DOHH2 (cell line): ENCODE measurements at regions not wholly inside any gene's neighbourhood (a gene's known extent, or its start where the extent isn't known, plus 50 kb on each side); places are given as distances from the start of the nearest gene placed in this dataset.

Experiments used
- H3F3A ChIP-seq: fragments of 200-600 bp; sonication (generic), shearing (Covaris generic); 2 replicates; pipeline ENCODE4 v1.6.0; 2016; ENCODE audit warnings: antibody characterized with exemption, mild to moderate bottlenecking; ENCODE audit not compliant: control insufficient read depth, insufficient read depth
- H3K27ac ChIP-seq: fragments of 200-600 bp; sonication (generic); 2 replicates; pipeline ENCODE4 v1.5.1; 2014; ENCODE audit warnings: low read depth, mild to moderate bottlenecking, low read length, moderate library complexity
- H3K27me3 ChIP-seq: fragments of 200-600 bp; sonication (generic); 2 replicates; pipeline ENCODE4 v1.6.1; 2014; ENCODE audit warnings: mild to moderate bottlenecking, low read length, mixed read lengths; ENCODE audit not compliant: control insufficient read depth
- H3K36me3 ChIP-seq: fragments of 200-600 bp; sonication (generic); 2 replicates; pipeline ENCODE4 v1.6.1; 2014; ENCODE audit warnings: mild to moderate bottlenecking, low read length, moderate library complexity, mixed read lengths; ENCODE audit not compliant: control insufficient read depth
- H3K4me1 ChIP-seq: fragments of 200-600 bp; sonication (generic); 2 replicates; pipeline ENCODE4 v1.6.1; 2014; ENCODE audit warnings: mild to moderate bottlenecking, low read length, mixed read lengths; ENCODE audit not compliant: control insufficient read depth
- H3K4me2 ChIP-seq: fragments of 200-600 bp; sonication (generic); 2 replicates; pipeline ENCODE4 v1.6.0; 2014; ENCODE audit warnings: mild to moderate bottlenecking, low read length, moderate library complexity
- H3K4me3 ChIP-seq: fragments of 200-600 bp; sonication (generic); 2 replicates; pipeline ENCODE4 v1.5.1; 2014; ENCODE audit warnings: mild to moderate bottlenecking, low read length, mixed read lengths
- H3K79me2 ChIP-seq: fragments of 200-600 bp; sonication (generic); 2 replicates; pipeline ENCODE4 v1.6.1; 2014; ENCODE audit warnings: mild to moderate bottlenecking, low read length, mixed read lengths; ENCODE audit not compliant: control insufficient read depth
- H3K9me2 ChIP-seq: fragments of 200-600 bp; sonication (generic); replicated peaks from 2 replicates; pipeline ENCODE4 v1.6.1; 2014; ENCODE audit warnings: mild to moderate bottlenecking, low read length, mixed read lengths; ENCODE audit not compliant: control insufficient read depth
- H3K9me3 ChIP-seq: fragments of 200-600 bp; sonication (generic); 2 replicates; pipeline ENCODE4 v1.6.1; 2014; ENCODE audit warnings: antibody characterized with exemption, low read length, mixed read lengths; ENCODE audit not compliant: control insufficient read depth, insufficient read depth
- H4K20me1 ChIP-seq: fragments of 200-600 bp; sonication (generic); 2 replicates; pipeline ENCODE4 v1.6.0; 2014; ENCODE audit warnings: low read depth, mild to moderate bottlenecking, antibody characterized with exemption, low read length, moderate library complexity; ENCODE audit not compliant: control insufficient read depth, insufficient read depth
- EZH2phosphoT487 ChIP-seq: fragments of 200-600 bp; sonication (generic); IDR thresholded peaks from 2 replicates; pipeline ENCODE4 v1.6.1; 2017; ENCODE audit warnings: borderline replicate concordance, mild to moderate bottlenecking, antibody characterized with exemption, low read length, moderate library complexity, mixed read lengths
- TF ChIP-seq, protein P1 (sequence below): fragments of 200-600 bp; sonication (generic); IDR thresholded peaks from one replicate; pipeline ENCODE4 v1.5.1; 2014; ENCODE audit warnings: antibody characterized with exemption, mild to moderate bottlenecking, low read depth, low read length; ENCODE audit not compliant: poor library complexity, severe bottlenecking

DNA sequence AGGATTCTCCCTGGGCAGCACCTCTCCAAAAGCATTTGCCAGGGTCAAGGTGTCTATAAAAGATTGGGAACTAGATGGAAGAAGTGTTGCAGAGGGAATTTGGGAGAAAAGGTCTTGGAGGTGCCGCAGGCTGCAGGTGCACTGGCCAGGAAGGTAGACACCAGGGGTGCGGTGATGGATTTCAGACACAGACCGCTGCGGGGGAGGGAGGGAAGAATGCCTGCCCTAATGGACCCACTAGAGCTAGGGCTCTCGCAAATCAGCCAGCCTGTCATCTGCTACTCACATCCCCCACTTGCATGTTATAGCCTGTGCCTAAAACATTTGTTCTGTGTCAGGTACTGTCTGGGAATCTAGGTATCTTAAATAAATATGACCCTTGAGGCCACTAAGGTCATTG is 193.6 kb upstream of the SLC24A3 start:
- TF ChIP-seq, protein P1, sequence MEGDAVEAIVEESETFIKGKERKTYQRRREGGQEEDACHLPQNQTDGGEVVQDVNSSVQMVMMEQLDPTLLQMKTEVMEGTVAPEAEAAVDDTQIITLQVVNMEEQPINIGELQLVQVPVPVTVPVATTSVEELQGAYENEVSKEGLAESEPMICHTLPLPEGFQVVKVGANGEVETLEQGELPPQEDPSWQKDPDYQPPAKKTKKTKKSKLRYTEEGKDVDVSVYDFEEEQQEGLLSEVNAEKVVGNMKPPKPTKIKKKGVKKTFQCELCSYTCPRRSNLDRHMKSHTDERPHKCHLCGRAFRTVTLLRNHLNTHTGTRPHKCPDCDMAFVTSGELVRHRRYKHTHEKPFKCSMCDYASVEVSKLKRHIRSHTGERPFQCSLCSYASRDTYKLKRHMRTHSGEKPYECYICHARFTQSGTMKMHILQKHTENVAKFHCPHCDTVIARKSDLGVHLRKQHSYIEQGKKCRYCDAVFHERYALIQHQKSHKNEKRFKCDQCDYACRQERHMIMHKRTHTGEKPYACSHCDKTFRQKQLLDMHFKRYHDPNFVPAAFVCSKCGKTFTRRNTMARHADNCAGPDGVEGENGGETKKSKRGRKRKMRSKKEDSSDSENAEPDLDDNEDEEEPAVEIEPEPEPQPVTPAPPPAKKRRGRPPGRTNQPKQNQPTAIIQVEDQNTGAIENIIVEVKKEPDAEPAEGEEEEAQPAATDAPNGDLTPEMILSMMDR: no peak
- TF ChIP-seq EZH2phosphoT487: no peak
- no peaks in the 10 kb centered on the region for H3K9me2 ChIP-seq
- H3K4me3 ChIP-seq: no peak overlapping the region
- no peaks in the 10 kb centered on the region for H3K79me2 ChIP-seq
- no peak overlapping the region for H3K27ac ChIP-seq
- H3K4me1 ChIP-seq: no peaks in the 10 kb centered on the region
- no peaks in the 10 kb centered on the region for H3K36me3 ChIP-seq
- no peaks in the 10 kb centered on the region for H3K27me3 ChIP-seq
- no peaks in the 10 kb centered on the region for H3K9me3 ChIP-seq
- H3F3A ChIP-seq: no peaks in the 10 kb centered on the region
- H3K4me2 ChIP-seq: no peak overlapping the region
- H4K20me1 ChIP-seq: no peaks in the 10 kb centered on the region

DNA sequence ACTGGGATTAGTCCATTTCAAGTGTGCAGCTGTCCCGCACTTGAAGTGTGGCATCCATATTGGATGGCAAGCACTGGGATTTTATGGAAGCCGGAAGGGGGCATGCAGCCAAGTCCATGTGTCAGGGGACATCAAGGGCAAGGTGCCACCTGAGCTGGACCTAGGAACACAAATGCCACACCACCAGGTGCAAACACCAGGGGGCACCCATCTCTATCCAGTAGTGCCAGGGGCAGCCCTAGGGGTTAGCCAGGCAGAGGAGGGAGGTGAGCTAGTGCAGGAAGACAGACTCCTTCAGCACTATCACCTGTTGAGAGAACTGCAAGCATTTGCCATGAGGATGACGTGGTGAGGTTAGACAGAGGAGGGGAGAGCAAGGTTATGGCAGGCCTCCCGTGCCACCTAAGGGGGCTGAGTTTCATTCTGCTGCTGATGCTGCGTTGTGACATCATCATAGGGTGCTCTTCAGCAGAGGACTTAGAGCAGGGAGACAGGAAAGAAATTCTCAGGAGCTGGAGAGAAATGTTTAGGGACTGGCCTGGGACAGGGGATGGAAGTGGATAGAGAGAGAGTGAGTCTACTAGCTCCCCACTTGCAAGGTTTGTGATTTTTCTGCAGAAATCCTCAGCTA is 192.6 kb upstream of the SLC24A3 start:
- H4K20me1 ChIP-seq: no peaks in the 10 kb centered on the region
- H3K36me3 ChIP-seq: no peaks in the 10 kb centered on the region
- H3K9me3 ChIP-seq: no peaks in the 10 kb centered on the region
- no peak overlapping the region for H3K4me2 ChIP-seq
- TF ChIP-seq EZH2phosphoT487: no peak
- TF ChIP-seq, protein P1: peak; percentile 10
- no peak overlapping the region for H3K4me3 ChIP-seq
- no peak overlapping the region for H3K27ac ChIP-seq
- H3K79me2 ChIP-seq: no peaks in the 10 kb centered on the region
- H3F3A ChIP-seq: no peaks in the 10 kb centered on the region
- H3K9me2 ChIP-seq: no peaks in the 10 kb centered on the region
- no peaks in the 10 kb centered on the region for H3K27me3 ChIP-seq
- H3K4me1 ChIP-seq: no peaks in the 10 kb centered on the region

DNA sequence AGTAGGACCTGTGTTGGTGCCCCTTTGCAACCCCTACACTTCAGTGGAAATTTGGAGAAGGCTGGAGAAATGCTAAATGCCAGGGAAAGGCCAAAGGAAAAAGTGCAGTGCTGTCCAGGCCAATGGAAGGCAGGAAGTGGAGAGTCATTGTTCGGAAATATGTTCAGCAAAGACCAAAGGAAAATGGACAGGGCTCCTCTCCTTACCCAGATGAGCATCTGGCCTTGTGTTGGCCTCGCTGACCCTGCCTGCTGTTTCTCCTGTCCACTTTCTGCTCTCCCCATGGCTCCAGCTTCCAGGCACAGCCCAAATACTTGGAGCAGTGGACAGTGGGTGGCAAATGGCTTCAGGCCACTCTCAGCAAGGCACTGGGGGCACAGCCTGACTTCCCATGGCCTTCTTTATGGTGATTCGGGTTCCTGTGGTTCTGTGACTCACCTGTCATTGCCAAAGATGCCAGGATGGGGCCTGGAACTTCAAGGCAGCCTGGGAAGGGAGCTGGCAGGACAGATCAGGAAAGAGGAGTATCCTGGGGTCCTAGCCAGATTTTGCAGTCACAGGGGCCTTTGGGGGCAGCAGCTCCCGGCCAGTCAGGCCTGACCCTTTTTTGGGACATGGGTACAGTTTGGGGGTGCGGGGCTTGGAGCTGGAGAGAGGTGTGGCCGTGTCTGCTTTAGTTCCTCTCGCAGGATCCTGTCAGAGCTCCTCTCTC is 190.9 kb upstream of the SLC24A3 start:
- TF ChIP-seq, protein P1: no peak
- no peak for TF ChIP-seq EZH2phosphoT487

More for the DNA sequence above, 190.9 kb upstream of the SLC24A3 start:
- Histone ChIP-seq H3K9me3 (no peaks in the 10 kb centered on the region), H3K27me3 (no peaks in the 10 kb centered on the region), H3K4me2 (no peak overlapping the region), H3K4me1 (no peaks in the 10 kb centered on the region), H3K9me2 (no peaks in the 10 kb centered on the region), H3K27ac (no peak overlapping the region), H3F3A (no peaks in the 10 kb centered on the region), H4K20me1 (no peaks in the 10 kb centered on the region), H3K36me3 (no peaks in the 10 kb centered on the region), H3K79me2 (no peaks in the 10 kb centered on the region), H3K4me3 (no peak overlapping the region)
